Peyer's patch (tissue), 4 donors: ENCODE measurements at regions not wholly inside any gene's neighbourhood (a gene's known extent, or its start where the extent isn't known, plus 50 kb on each side); places are given as distances from the start of the nearest gene placed in this dataset.

Source experiments
- POLR2A ChIP-seq, 2 donors: fragments of 450-650 bp; IDR thresholded peaks; one replicate each; pipeline ENCODE4 v1.5.1; 2017; ENCODE audit warnings: antibody characterized with exemption in 2 of 2, mild to moderate bottlenecking in 2 of 2, moderate library complexity in 2 of 2
- TF ChIP-seq, protein P1 (sequence below), 6 experiments: fragments of 450-650 bp in 4 of 6; fragments of 200-600 bp in 2 of 6; sonication (generic) in 1 of 6; IDR thresholded peaks; one replicate each; pipeline ENCODE4 v1.5.1; 2017 to 2019; ENCODE audit warnings: antibody characterized with exemption in 6 of 6, mild to moderate bottlenecking in 3 of 6, moderate library complexity in 1 of 6

DNA sequence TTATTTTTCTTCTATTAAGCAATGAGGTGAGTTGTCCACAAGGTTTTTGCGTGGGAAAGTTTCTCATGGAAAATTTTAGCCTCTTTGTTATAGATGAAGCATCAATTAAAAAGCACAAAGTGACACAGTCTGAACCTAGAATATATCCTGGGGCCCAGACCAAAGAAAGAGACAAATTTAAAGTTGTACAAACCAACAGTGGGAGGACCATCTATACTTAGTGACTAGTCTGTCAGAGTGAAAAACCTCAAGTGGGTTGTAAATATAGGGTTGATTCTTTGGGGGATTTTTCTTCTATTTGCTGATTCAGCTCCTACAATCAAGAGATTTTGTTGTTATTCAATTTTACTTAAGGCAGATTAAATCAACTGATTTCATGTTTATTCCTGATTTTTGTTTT is 256.2 kb downstream of the SATB2 start:
- TF ChIP-seq POLR2A (IDR thresholded peaks at IDR 0.05) = no peak
- TF ChIP-seq, protein P1, sequence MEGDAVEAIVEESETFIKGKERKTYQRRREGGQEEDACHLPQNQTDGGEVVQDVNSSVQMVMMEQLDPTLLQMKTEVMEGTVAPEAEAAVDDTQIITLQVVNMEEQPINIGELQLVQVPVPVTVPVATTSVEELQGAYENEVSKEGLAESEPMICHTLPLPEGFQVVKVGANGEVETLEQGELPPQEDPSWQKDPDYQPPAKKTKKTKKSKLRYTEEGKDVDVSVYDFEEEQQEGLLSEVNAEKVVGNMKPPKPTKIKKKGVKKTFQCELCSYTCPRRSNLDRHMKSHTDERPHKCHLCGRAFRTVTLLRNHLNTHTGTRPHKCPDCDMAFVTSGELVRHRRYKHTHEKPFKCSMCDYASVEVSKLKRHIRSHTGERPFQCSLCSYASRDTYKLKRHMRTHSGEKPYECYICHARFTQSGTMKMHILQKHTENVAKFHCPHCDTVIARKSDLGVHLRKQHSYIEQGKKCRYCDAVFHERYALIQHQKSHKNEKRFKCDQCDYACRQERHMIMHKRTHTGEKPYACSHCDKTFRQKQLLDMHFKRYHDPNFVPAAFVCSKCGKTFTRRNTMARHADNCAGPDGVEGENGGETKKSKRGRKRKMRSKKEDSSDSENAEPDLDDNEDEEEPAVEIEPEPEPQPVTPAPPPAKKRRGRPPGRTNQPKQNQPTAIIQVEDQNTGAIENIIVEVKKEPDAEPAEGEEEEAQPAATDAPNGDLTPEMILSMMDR (IDR thresholded peaks at IDR 0.05) = no peak
